ENCODE measurements at regions not wholly inside any gene's neighbourhood (a gene's known extent, or its start where the extent isn't known, plus 50 kb on each side); places are given as distances from the start of the nearest gene placed in this dataset.

- no peak for DNase-seq (ENCODE audit: low read depth)
Measured at GRCh38 chr2:167508709-167509108, 620.4 kb downstream of the XIRP2 start.

DNA sequence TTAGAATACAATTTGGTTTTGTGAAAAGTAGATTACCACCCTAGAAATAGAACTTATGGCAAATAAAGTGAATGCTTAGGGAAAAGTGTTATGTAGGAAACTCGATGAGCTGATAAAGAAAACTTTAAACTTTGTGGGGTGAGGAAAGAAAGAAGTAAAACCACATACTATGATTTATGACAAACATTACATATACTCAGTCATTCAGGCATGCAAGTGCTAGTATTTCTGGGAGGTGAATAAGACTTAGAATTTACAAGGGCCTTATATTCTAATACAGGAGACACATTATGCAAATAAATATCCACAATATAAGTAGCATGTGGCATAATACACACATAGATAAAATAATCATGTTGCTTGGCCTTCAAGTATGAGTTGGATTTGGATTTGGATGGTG lies 618.1 kb downstream of the XIRP2 start:
- no peak for DNase-seq (ENCODE audit: low read depth)

GRCh38 chr2:167504695-167505094 lies 616.4 kb downstream of the XIRP2 start:
- DNase-seq (ENCODE audit: low read depth): no peak

DNA sequence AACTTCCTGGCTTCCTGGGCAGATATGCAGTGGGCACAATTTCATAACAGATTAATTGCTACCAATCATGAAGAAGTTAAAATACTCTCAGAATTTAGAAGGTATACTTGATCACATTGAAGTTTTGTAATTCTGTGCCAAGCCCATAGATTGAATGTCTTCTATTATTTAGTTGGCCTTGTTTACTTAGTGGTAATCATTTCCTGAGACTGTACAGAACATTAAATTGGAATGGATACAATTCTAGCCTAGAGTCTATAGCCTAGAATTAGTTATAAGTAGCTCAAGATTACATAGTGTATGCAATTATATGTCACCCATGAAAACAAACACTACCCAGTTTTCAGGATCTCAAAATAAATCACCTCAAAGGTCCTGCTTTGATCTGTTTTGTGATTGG lies 615.8 kb downstream of the XIRP2 start:
- DNase-seq (ENCODE audit: low read depth): no peak

GRCh38 chr2:167501618-167502017 lies 613.3 kb downstream of the XIRP2 start:
- DNase-seq (ENCODE audit: low read depth): no peak

- no peak for DNase-seq (ENCODE audit: low read depth)
Measured at GRCh38 chr2:167493862-167494261, 605.6 kb downstream of the XIRP2 start.

DNA sequence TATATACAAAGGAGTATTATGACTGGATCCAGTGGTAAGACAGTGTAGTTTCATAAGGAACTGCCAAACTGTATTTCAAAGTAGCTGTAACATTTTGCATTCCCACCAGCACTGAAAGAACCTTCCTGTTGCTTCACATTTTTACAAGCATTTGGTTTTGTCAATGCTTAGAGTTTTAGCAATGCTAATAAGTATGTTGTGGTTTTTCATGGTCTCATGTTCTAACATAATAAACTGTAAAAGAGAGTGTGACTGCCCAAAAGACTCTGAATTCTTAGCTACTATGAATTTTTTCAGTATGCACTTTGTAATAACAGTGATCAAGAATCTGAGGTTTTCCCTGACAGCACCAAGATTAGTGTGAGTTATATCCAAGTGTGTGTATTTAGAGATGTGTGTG lies 604.2 kb downstream of the XIRP2 start:
- DNase-seq (ENCODE audit: low read depth): no peak

DNA sequence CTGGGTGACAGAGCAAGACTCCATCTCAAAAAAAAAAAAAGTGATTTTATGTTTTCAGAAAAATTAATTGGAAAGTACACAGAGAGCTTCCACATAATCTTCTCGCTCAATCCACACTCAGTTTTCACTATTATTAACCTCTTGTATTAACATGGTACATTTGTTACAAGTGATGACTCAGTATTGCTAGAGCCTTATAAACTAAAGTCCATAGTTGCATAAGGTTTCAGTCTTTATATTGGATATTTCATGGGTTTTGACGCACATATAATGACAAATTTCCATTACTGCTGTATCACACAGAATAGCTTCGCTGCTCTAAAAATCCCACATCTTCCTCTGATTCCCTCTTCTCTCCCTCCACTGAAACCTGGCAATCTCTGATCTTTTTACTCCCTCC lies 603.5 kb downstream of the XIRP2 start:
- DNase-seq (ENCODE audit: low read depth): no peak

DNA sequence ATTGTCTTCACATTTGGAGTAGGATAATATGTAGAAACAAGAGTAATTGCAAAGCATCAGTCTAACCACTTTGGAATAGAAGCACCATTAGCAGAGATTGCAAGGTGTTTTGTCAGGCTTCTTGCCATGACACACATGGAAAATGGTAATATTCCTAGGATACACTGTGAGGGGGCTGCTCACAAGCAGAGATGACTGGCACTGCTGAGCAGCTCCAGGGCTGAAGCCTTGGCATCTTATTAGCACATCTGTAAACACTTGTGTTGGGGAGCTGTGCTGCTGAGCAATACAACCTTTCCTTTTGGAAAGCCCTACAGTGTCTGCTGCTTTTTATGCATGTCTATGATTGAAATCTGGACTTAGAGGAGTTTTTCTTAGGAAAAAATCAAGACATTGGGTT lies 602.2 kb downstream of the XIRP2 start:
- no peak for DNase-seq (ENCODE audit: low read depth)

DNA sequence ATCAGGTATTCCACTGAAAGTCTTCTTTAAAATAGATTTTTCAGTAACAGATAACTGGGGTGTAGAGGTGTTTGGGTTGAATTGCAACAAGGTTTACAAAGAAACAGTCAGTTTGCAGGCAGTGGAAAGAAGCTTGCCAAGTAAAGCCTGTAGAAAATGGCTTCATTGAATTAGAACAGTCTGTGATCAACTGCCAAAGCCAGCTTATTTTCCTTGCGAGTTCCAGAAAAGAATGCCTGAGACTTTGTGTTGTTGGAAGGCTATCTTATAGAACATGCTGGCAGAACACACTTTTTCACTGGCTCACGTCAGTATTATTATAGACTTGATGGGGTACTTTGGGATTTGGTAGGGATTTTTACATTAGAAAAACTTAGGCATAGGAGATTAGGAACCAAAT lies 601.0 kb downstream of the XIRP2 start:
- DNase-seq (ENCODE audit: low read depth): no peak

DNA sequence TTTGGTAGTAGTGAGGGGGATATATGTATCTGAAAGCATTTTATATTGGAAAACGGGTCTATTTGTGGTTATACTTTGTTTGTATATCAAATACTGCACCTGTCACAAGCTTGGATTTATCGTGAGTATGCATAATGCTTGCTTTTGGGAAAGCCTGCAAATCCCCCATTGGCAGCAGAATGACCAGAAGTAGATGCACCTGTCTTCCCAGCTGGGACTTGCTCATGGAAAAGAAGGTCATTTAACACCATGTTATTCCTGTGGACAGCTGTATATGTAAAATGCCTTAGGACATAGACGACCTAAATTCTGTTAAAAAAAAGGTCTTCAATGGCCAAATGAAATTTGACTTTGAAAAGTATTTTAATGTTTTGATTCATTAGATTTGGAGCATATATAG lies 599.4 kb downstream of the XIRP2 start:
- no peak for DNase-seq (ENCODE audit: low read depth)

- DNase-seq (ENCODE audit: low read depth): no peak
Measured at GRCh38 chr2:167484875-167485274, 596.6 kb downstream of the XIRP2 start.

DNA sequence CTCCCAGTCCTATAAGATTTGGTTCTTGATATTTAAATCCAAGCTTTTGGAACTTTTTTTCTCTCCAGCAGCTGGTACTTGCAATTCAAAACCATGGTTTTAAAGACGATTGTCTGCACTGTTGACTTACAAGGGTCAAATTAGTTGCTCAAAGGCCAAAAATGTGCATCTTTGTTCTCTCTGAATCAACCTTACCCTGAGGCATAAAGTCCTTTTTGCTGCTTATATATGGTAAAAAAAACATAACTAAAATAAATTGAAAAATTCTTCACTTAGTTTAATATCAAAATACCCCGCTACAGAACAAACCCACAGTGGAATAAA lies 592.7 kb downstream of the XIRP2 start:
- no peak for DNase-seq (ENCODE audit: low read depth)

GRCh38 chr2:167480232-167480985 lies 592.1 kb downstream of the XIRP2 start:
- DNase-seq (ENCODE audit: low read depth): peak; percentile 3

- no peak for DNase-seq (ENCODE audit: low read depth)
Measured at GRCh38 chr2:167478196-167478595, 589.9 kb downstream of the XIRP2 start.

- DNase-seq (ENCODE audit: low read depth): no peak
Measured at GRCh38 chr2:167475791-167476190, 587.5 kb downstream of the XIRP2 start.

DNA sequence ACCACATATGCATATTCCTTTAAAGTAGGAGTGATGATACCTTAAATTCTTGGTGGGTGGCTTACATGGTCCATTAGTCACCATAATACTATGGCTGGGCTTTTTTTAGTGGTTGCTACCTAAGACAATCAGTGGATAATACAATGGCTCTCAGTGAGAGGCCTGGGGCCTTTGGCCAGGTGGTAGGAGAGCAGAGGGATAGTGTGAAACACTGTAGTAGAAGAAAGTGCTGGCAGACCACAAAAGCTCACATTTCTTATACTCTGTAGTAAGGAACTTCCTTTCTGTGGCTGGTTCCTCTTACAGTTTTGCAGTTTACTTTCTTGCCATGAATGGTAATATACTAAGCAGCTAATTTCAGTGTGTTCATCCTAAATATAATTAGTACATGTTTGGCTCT lies 583.5 kb downstream of the XIRP2 start:
- DNase-seq (ENCODE audit: low read depth): no peak

- DNase-seq (ENCODE audit: low read depth): no peak
Measured at GRCh38 chr2:167471332-167471731, 583.1 kb downstream of the XIRP2 start.

GRCh38 chr2:167462379-167462778 lies 574.1 kb downstream of the XIRP2 start:
- DNase-seq (ENCODE audit: low read depth): no peak

- DNase-seq (ENCODE audit: low read depth): no peak
Measured at GRCh38 chr2:167454036-167454435, 565.8 kb downstream of the XIRP2 start.

- no peak for DNase-seq (ENCODE audit: low read depth)
Measured at GRCh38 chr2:167451496-167452289, 563.4 kb downstream of the XIRP2 start.

DNA sequence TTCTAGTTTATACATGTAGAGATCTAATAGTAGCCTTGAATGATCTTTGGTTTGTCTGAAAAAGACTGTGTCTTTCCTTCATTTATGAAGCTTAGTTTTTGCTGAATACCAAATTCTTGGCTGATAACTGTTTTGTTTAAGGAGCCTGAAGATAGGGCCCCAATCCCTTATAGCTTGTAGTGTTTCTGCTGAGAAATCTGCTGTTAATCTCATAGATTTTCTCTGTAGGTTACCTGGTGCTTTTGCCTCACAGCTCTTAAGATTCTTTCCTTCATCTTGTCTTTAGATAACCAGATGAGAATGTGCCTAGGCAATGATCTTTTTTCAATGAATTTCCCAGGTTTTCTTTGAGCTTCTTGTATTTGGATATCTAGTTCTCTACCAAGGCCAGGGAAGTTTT lies 562.1 kb downstream of the XIRP2 start:
- DNase-seq (ENCODE audit: low read depth): no peak

- DNase-seq (ENCODE audit: low read depth): no peak
Measured at GRCh38 chr2:167440382-167440781, 552.1 kb downstream of the XIRP2 start.

- peak; percentile 11 for DNase-seq (ENCODE audit: low read depth)
Measured at GRCh38 chr2:167438206-167438605, 549.9 kb downstream of the XIRP2 start.

Data from M059J (cell line).